Testis (tissue), 2 donors: ENCODE measurements at regions not wholly inside any gene's neighbourhood (a gene's known extent, or its start where the extent isn't known, plus 50 kb on each side); places are given as distances from the start of the nearest gene placed in this dataset.

ENCODE experiments used
- POLR2A ChIP-seq: fragments of 450-650 bp; IDR thresholded peaks from one replicate; pipeline ENCODE4 v1.6.1; 2017; ENCODE audit warnings: antibody characterized with exemption, mild to moderate bottlenecking, moderate library complexity
- TF ChIP-seq, protein P1 (sequence below), 3 experiments: fragments of 450-650 bp in 2 of 3; fragments of 200-600 bp in 1 of 3; sonication (generic) in 1 of 3; IDR thresholded peaks; one replicate each; pipeline ENCODE4 v1.5.1; 2016 to 2019; ENCODE audit warnings: antibody characterized with exemption in 3 of 3, mild to moderate bottlenecking in 2 of 3, moderate library complexity in 1 of 3

DNA sequence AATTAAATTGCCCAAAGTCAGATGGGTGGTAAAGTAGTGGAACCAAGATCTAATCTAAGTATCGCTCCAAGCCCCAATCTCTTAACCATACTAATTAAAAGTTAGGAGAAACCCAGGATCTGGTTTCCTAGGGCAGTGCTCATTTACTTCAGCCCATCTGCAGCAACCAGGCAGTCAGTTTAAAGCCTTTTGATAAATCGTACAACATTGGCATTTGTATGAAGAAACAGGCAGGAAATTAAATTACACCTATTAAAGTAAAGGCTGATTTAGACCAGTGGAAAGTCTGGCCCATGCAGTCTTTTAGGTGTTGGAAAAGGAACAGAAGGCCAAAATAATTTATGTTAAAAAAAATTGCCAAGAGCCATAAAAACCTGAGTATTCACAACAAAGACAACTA lies 594.4 kb upstream of the UBE2E2 start:
- TF ChIP-seq, protein P1, sequence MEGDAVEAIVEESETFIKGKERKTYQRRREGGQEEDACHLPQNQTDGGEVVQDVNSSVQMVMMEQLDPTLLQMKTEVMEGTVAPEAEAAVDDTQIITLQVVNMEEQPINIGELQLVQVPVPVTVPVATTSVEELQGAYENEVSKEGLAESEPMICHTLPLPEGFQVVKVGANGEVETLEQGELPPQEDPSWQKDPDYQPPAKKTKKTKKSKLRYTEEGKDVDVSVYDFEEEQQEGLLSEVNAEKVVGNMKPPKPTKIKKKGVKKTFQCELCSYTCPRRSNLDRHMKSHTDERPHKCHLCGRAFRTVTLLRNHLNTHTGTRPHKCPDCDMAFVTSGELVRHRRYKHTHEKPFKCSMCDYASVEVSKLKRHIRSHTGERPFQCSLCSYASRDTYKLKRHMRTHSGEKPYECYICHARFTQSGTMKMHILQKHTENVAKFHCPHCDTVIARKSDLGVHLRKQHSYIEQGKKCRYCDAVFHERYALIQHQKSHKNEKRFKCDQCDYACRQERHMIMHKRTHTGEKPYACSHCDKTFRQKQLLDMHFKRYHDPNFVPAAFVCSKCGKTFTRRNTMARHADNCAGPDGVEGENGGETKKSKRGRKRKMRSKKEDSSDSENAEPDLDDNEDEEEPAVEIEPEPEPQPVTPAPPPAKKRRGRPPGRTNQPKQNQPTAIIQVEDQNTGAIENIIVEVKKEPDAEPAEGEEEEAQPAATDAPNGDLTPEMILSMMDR (IDR thresholded peaks at IDR 0.05) = no peak
- TF ChIP-seq POLR2A = no peak
